Thyroid gland (tissue), 4 donors: ENCODE measurements at regions not wholly inside any gene's neighbourhood (a gene's known extent, or its start where the extent isn't known, plus 50 kb on each side); places are given as distances from the start of the nearest gene placed in this dataset.
"Not testable (repeated sequence)": the region's sequence is repeated elsewhere in the genome, so short reads cannot be mapped to it uniquely, and the experiment has no call there.

Source experiments
- POLR2A ChIP-seq, 2 donors: fragments of 450-650 bp; IDR thresholded peaks; one replicate each; pipeline ENCODE4 v1.6.1; 2017; ENCODE audit warnings: antibody characterized with exemption in 2 of 2, mild to moderate bottlenecking in 2 of 2, moderate library complexity in 1 of 2
- TF ChIP-seq, protein P1 (sequence below), 6 experiments: fragments of 200-600 bp in 3 of 6; fragments of 450-650 bp in 3 of 6; sonication (generic) in 3 of 6; IDR thresholded peaks; one replicate each; pipeline ENCODE4 v1.5.1; 2016 to 2019; ENCODE audit warnings: antibody characterized with exemption in 6 of 6, mild to moderate bottlenecking in 2 of 6, inconsistent platforms in 1 of 6, moderate library complexity in 1 of 6

- TF ChIP-seq, protein P1, sequence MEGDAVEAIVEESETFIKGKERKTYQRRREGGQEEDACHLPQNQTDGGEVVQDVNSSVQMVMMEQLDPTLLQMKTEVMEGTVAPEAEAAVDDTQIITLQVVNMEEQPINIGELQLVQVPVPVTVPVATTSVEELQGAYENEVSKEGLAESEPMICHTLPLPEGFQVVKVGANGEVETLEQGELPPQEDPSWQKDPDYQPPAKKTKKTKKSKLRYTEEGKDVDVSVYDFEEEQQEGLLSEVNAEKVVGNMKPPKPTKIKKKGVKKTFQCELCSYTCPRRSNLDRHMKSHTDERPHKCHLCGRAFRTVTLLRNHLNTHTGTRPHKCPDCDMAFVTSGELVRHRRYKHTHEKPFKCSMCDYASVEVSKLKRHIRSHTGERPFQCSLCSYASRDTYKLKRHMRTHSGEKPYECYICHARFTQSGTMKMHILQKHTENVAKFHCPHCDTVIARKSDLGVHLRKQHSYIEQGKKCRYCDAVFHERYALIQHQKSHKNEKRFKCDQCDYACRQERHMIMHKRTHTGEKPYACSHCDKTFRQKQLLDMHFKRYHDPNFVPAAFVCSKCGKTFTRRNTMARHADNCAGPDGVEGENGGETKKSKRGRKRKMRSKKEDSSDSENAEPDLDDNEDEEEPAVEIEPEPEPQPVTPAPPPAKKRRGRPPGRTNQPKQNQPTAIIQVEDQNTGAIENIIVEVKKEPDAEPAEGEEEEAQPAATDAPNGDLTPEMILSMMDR (IDR thresholded peaks at IDR 0.05) = not testable (repeated sequence)
- not testable (repeated sequence) for TF ChIP-seq POLR2A (IDR thresholded peaks at IDR 0.05)
Observed at GRCh38 chr2:131424605-131425114, 51.3 kb upstream of the TUBA3D start.
